SK-N-SH treated with all-trans-retinoic acid at 6 μM for 48 hours (cell line): ENCODE measurements at regions not wholly inside any gene's neighbourhood (a gene's known extent, or its start where the extent isn't known, plus 50 kb on each side); places are given as distances from the start of the nearest gene placed in this dataset.

Experiments
- ATAC-seq: fragments of 200-7000 bp; cut with Tn5 transposase; 3 replicates; pipeline ENCODE4 v1.9.1; 2020; ENCODE audit warnings: mild to moderate bottlenecking, moderate library complexity
- ARNTL ChIP-seq: fragments of 450-650 bp; formaldehyde crosslinking; IDR thresholded peaks from 2 replicates; pipeline ENCODE4 v1.5.0; 2020; ENCODE audit warnings: low read depth, mild to moderate bottlenecking, moderate library complexity, borderline replicate concordance
- CSDC2 ChIP-seq: fragments of 250-450 bp; sonication (Bioruptor Pico); IDR thresholded peaks from 2 replicates; pipeline ENCODE4 v1.5.0; 2020; ENCODE audit warnings: mild to moderate bottlenecking, moderate library complexity
- CSRNP3 ChIP-seq: fragments of 250-450 bp; sonication (Bioruptor Pico); IDR thresholded peaks from 2 replicates; pipeline ENCODE4 v1.5.1; 2021; ENCODE audit warnings: mild to moderate bottlenecking, moderate library complexity
- ESRRG ChIP-seq: fragments of 250-450 bp; sonication (Bioruptor Pico); IDR thresholded peaks from 2 replicates; pipeline ENCODE4 v1.6.1; 2021; ENCODE audit warnings: mild to moderate bottlenecking
- GLIS3 ChIP-seq: fragments of 250-450 bp; sonication (Bioruptor Pico); IDR thresholded peaks from 2 replicates; pipeline ENCODE4 v1.5.0; 2020; ENCODE audit warnings: mild to moderate bottlenecking, moderate library complexity
- ISL1 ChIP-seq: fragments of 250-450 bp; sonication (Bioruptor Pico); IDR thresholded peaks from 2 replicates; pipeline ENCODE4 v2.1.2; 2022; ENCODE audit warnings: mild to moderate bottlenecking, moderate library complexity
- OSR1 ChIP-seq: fragments of 250-450 bp; sonication (Bioruptor Pico); IDR thresholded peaks from 2 replicates; pipeline ENCODE4 v1.8.0; 2022; ENCODE audit warnings: moderate library complexity, mild to moderate bottlenecking, inconsistent platforms
- POU6F1 ChIP-seq: fragments of 250-450 bp; sonication (Bioruptor Pico); IDR thresholded peaks from 2 replicates; pipeline ENCODE4 v1.8.0; 2021; ENCODE audit warnings: low read depth, mild to moderate bottlenecking, moderate library complexity, borderline replicate concordance
- PPARA ChIP-seq: fragments of 250-450 bp; sonication (Bioruptor Pico); IDR thresholded peaks from 2 replicates; pipeline ENCODE4 v1.5.0; 2020; ENCODE audit warnings: mild to moderate bottlenecking, borderline replicate concordance
- RARB ChIP-seq: fragments of 250-450 bp; sonication (Bioruptor Pico); IDR thresholded peaks from 2 replicates; pipeline ENCODE4 v1.8.0; 2021; ENCODE audit warnings: mild to moderate bottlenecking, moderate library complexity
- SNAI2 ChIP-seq: fragments of 250-450 bp; sonication (Bioruptor Pico); IDR thresholded peaks from 2 replicates; pipeline ENCODE4 v1.5.0; 2020; ENCODE audit warnings: mild to moderate bottlenecking, moderate library complexity
- TCF4 ChIP-seq: fragments of 250-450 bp; sonication (Bioruptor Pico); IDR thresholded peaks from 2 replicates; pipeline ENCODE4 v1.8.0; 2021; ENCODE audit warnings: mild to moderate bottlenecking, moderate library complexity, borderline replicate concordance
- TOX ChIP-seq: fragments of 250-450 bp; sonication (Bioruptor Pico); IDR thresholded peaks from 2 replicates; pipeline ENCODE4 v1.8.0; 2021; ENCODE audit warnings: mild to moderate bottlenecking, moderate library complexity, borderline replicate concordance
- ZC3H10 ChIP-seq: fragments of 250-450 bp; sonication (Bioruptor Pico); IDR thresholded peaks from 2 replicates; pipeline ENCODE4 v1.5.1; 2021; ENCODE audit warnings: mild to moderate bottlenecking, moderate library complexity
- ZFP30 ChIP-seq: fragments of 450-650 bp; formaldehyde crosslinking; IDR thresholded peaks from 2 replicates; pipeline ENCODE4 v1.5.0; 2022; ENCODE audit warnings: mild to moderate bottlenecking, moderate library complexity
- ZNF565 ChIP-seq: fragments of 450-650 bp; formaldehyde crosslinking; conservative IDR thresholded peaks from 2 replicates; pipeline ENCODE4 v1.5.0; 2020; ENCODE audit warnings: low read depth, mild to moderate bottlenecking, moderate library complexity
- ZNF70 ChIP-seq: fragments of 450-650 bp; formaldehyde crosslinking; IDR thresholded peaks from 2 replicates; pipeline ENCODE4 v1.5.0; 2020; ENCODE audit warnings: mild to moderate bottlenecking, moderate library complexity
- ZNF8 ChIP-seq: fragments of 450-650 bp; formaldehyde crosslinking; IDR thresholded peaks from 2 replicates; pipeline ENCODE4 v1.5.0; 2020; ENCODE audit warnings: mild to moderate bottlenecking, moderate library complexity
- TF ChIP-seq, protein P1 (sequence below): fragments of 250-450 bp; sonication (Bioruptor Pico); IDR thresholded peaks from 2 replicates; pipeline ENCODE4 v1.8.0; 2020; ENCODE audit warnings: mild to moderate bottlenecking, moderate library complexity, borderline replicate concordance
- TF ChIP-seq, protein P2 (sequence below): fragments of 250-450 bp; sonication (Bioruptor Pico); IDR thresholded peaks from 2 replicates; pipeline ENCODE4 v1.5.1; 2020; ENCODE audit warnings: low read depth, mild to moderate bottlenecking, moderate library complexity
- TF ChIP-seq, protein P3 (sequence below): fragments of 250-450 bp; sonication (Bioruptor Pico); IDR thresholded peaks from 2 replicates; pipeline ENCODE4 v1.5.0; 2020; ENCODE audit warnings: mild to moderate bottlenecking, moderate library complexity

- ATAC-seq = no peak
- TF ChIP-seq ZFP30 = no peak
- TF ChIP-seq TCF4 = no peak
- TF ChIP-seq, protein P1, sequence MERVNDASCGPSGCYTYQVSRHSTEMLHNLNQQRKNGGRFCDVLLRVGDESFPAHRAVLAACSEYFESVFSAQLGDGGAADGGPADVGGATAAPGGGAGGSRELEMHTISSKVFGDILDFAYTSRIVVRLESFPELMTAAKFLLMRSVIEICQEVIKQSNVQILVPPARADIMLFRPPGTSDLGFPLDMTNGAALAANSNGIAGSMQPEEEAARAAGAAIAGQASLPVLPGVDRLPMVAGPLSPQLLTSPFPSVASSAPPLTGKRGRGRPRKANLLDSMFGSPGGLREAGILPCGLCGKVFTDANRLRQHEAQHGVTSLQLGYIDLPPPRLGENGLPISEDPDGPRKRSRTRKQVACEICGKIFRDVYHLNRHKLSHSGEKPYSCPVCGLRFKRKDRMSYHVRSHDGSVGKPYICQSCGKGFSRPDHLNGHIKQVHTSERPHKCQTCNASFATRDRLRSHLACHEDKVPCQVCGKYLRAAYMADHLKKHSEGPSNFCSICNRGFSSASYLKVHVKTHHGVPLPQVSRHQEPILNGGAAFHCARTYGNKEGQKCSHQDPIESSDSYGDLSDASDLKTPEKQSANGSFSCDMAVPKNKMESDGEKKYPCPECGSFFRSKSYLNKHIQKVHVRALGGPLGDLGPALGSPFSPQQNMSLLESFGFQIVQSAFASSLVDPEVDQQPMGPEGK (CRISPR knock-in tag) = no peak
- TF ChIP-seq, protein P2, sequence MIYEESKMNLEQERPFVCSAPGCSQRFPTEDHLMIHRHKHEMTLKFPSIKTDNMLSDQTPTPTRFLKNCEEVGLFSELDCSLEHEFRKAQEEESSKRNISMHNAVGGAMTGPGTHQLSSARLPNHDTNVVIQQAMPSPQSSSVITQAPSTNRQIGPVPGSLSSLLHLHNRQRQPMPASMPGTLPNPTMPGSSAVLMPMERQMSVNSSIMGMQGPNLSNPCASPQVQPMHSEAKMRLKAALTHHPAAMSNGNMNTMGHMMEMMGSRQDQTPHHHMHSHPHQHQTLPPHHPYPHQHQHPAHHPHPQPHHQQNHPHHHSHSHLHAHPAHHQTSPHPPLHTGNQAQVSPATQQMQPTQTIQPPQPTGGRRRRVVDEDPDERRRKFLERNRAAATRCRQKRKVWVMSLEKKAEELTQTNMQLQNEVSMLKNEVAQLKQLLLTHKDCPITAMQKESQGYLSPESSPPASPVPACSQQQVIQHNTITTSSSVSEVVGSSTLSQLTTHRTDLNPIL (CRISPR knock-in tag) = no peak
- no peak for TF ChIP-seq POU6F1
- TF ChIP-seq ZC3H10 (CRISPR knock-in tag) = no peak
- TF ChIP-seq PPARA (CRISPR knock-in tag) = no peak
- no peak for TF ChIP-seq CSRNP3 (CRISPR knock-in tag)
- TF ChIP-seq GLIS3 (CRISPR knock-in tag) = no peak
- no peak for TF ChIP-seq RARB (CRISPR knock-in tag)
- no peak for TF ChIP-seq ZNF70 (CRISPR knock-in tag)
- no peak for TF ChIP-seq ESRRG (CRISPR knock-in tag)
- TF ChIP-seq SNAI2 (CRISPR knock-in tag) = no peak
- no peak for TF ChIP-seq OSR1
- TF ChIP-seq ZNF8 = no peak
- no peak for TF ChIP-seq CSDC2 (CRISPR knock-in tag)
- no peak for TF ChIP-seq ARNTL (CRISPR knock-in tag)
- no peak for TF ChIP-seq ZNF565 (CRISPR knock-in tag)
Measured at GRCh38 chr1:43031316-43032203, 72.9 kb upstream of the SLC2A1 start.

- ATAC-seq = no peak
- TF ChIP-seq GLIS3 (CRISPR knock-in tag) (no peak), PPARA (CRISPR knock-in tag) (no peak), ZC3H10 (CRISPR knock-in tag) (no peak), CSDC2 (CRISPR knock-in tag) (no peak), ZNF8 (no peak)
- TF ChIP-seq, all 23 proteins: peak for 0
Measured at GRCh38 chr1:43024905-43025304, 66.2 kb upstream of the SLC2A1 start.

- no peak for TF ChIP-seq PPARA (CRISPR knock-in tag)
- no peak for TF ChIP-seq POU6F1
- no peak for TF ChIP-seq ZNF8
- no peak for TF ChIP-seq TOX (CRISPR knock-in tag)
- TF ChIP-seq ZNF565 (CRISPR knock-in tag) = no peak
- TF ChIP-seq, protein P3, sequence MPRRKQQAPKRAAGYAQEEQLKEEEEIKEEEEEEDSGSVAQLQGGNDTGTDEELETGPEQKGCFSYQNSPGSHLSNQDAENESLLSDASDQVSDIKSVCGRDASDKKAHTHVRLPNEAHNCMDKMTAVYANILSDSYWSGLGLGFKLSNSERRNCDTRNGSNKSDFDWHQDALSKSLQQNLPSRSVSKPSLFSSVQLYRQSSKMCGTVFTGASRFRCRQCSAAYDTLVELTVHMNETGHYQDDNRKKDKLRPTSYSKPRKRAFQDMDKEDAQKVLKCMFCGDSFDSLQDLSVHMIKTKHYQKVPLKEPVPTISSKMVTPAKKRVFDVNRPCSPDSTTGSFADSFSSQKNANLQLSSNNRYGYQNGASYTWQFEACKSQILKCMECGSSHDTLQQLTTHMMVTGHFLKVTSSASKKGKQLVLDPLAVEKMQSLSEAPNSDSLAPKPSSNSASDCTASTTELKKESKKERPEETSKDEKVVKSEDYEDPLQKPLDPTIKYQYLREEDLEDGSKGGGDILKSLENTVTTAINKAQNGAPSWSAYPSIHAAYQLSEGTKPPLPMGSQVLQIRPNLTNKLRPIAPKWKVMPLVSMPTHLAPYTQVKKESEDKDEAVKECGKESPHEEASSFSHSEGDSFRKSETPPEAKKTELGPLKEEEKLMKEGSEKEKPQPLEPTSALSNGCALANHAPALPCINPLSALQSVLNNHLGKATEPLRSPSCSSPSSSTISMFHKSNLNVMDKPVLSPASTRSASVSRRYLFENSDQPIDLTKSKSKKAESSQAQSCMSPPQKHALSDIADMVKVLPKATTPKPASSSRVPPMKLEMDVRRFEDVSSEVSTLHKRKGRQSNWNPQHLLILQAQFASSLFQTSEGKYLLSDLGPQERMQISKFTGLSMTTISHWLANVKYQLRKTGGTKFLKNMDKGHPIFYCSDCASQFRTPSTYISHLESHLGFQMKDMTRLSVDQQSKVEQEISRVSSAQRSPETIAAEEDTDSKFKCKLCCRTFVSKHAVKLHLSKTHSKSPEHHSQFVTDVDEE (CRISPR knock-in tag) = no peak
- no peak for TF ChIP-seq CSRNP3 (CRISPR knock-in tag)
- no peak for TF ChIP-seq ARNTL (CRISPR knock-in tag)
- no peak for TF ChIP-seq TCF4
- no peak for TF ChIP-seq ISL1 (CRISPR knock-in tag)
- no peak for ATAC-seq
Measured at GRCh38 chr1:43021547-43022474, 63.1 kb upstream of the SLC2A1 start.
